Neural cell (in vitro differentiated cells): ENCODE measurements at regions not wholly inside any gene's neighbourhood (a gene's known extent, or its start where the extent isn't known, plus 50 kb on each side); places are given as distances from the start of the nearest gene placed in this dataset.

ENCODE experiments used
- H2AFZ ChIP-seq: fragments of 200-600, 300-800 bp; sonication (generic), shearing (Covaris generic); 2 replicates; pipeline ENCODE4 v1.6.0; 2014; ENCODE audit warnings: low read depth, mild to moderate bottlenecking, antibody characterized with exemption, low read length, moderate library complexity
- H3F3A ChIP-seq: fragments of 200-600 bp; shearing (Covaris generic); 2 replicates; pipeline ENCODE4 v1.6.1; 2016; ENCODE audit warnings: mild to moderate bottlenecking, moderate library complexity, mixed read lengths, antibody characterized with exemption, low read length; ENCODE audit not compliant: insufficient read depth, poor library complexity, severe bottlenecking
- H3K27ac ChIP-seq: fragments of 200-600, 300-800 bp; sonication (generic), shearing (Covaris generic); 2 replicates; pipeline ENCODE4 v1.5.1; 2014; ENCODE audit warnings: mild to moderate bottlenecking, low read length, moderate library complexity
- H3K27me3 ChIP-seq: fragments of 300-800, 200-600 bp; sonication (generic), shearing (Covaris generic); 2 replicates; pipeline ENCODE4 v1.6.0; 2014; ENCODE audit warnings: mild to moderate bottlenecking, low read depth, low read length, moderate library complexity; ENCODE audit not compliant: insufficient read depth
- H3K36me3 ChIP-seq: fragments of 300-800, 200-600 bp; sonication (generic), shearing (Covaris generic); 2 replicates; pipeline ENCODE4 v1.5.1; 2014; ENCODE audit warnings: mild to moderate bottlenecking, antibody characterized with exemption, low read length, moderate library complexity; ENCODE audit not compliant: insufficient read depth
- H3K4me2 ChIP-seq: fragments of 300-800, 200-600 bp; sonication (generic), shearing (Covaris generic); 2 replicates; pipeline ENCODE4 v1.6.0; 2014; ENCODE audit warnings: mild to moderate bottlenecking, low read length
- H3K4me3 ChIP-seq: fragments of 300-800, 200-600 bp; sonication (generic), shearing (Covaris generic); 2 replicates; pipeline ENCODE4 v1.5.1; 2014; ENCODE audit warnings: mild to moderate bottlenecking, low read length, moderate library complexity
- H3K79me2 ChIP-seq: fragments of 200-600 bp; shearing (Covaris generic); replicated peaks from 2 replicates; pipeline ENCODE4 v1.6.0; 2014; ENCODE audit warnings: mild to moderate bottlenecking, low read length, moderate library complexity; ENCODE audit not compliant: insufficient read depth
- H3K9ac ChIP-seq: fragments of 300-800, 200-600 bp; sonication (generic), shearing (Covaris generic); 2 replicates; pipeline ENCODE4 v1.6.1; 2016; ENCODE audit warnings: mild to moderate bottlenecking, low read length, mixed read lengths
- H3K9me2 ChIP-seq: fragments of 200-600 bp; shearing (Covaris generic); 2 replicates; pipeline ENCODE4 v1.6.1; 2016; ENCODE audit warnings: mild to moderate bottlenecking, low read length, mixed read lengths; ENCODE audit not compliant: insufficient read depth
- H3K9me3 ChIP-seq: fragments of 200-600, 300-800 bp; sonication (generic), shearing (Covaris generic); 2 replicates; pipeline ENCODE4 v1.6.1; 2016; ENCODE audit warnings: mild to moderate bottlenecking, mixed run types, low read length, moderate library complexity, mixed read lengths
- H4K20me1 ChIP-seq: fragments of 200-600 bp; shearing (Covaris generic); 2 replicates; pipeline ENCODE4 v1.6.1; 2016; ENCODE audit warnings: mild to moderate bottlenecking, mixed run types; ENCODE audit not compliant: insufficient read depth
- EP300 ChIP-seq: fragments of 450-650 bp; conservative IDR thresholded peaks from 2 replicates; pipeline ENCODE4 v1.6.1; 2014; ENCODE audit warnings: antibody characterized with exemption, mild to moderate bottlenecking, moderate library complexity; ENCODE audit not compliant: poor library complexity, severe bottlenecking
- EZH2 ChIP-seq: fragments of 200-600, 300-800 bp; shearing (Covaris generic), sonication (generic); IDR thresholded peaks from 2 replicates; pipeline ENCODE4 v1.6.1; 2014; ENCODE audit warnings: antibody characterized with exemption, low read length, borderline replicate concordance, mild to moderate bottlenecking; ENCODE audit not compliant: insufficient read depth, poor library complexity, severe bottlenecking
- MXI1 ChIP-seq: fragments of 450-650 bp; conservative IDR thresholded peaks from 2 replicates; pipeline ENCODE4 v1.6.1; 2014; ENCODE audit warnings: antibody characterized with exemption, mild to moderate bottlenecking; ENCODE audit not compliant: poor library complexity, severe bottlenecking
- POLR2AphosphoS5 ChIP-seq: IDR thresholded peaks from 2 replicates; pipeline ENCODE4 v1.6.1; 2012
- RAD21 ChIP-seq: fragments of 450-650 bp; conservative IDR thresholded peaks from 2 replicates; pipeline ENCODE4 v1.6.1; 2014; ENCODE audit warnings: antibody characterized with exemption, mild to moderate bottlenecking, moderate library complexity
- REST ChIP-seq: IDR thresholded peaks from 2 replicates; pipeline ENCODE4 v1.6.1; 2012; ENCODE audit warnings: borderline replicate concordance
- SMC3 ChIP-seq: fragments of 450-650 bp; conservative IDR thresholded peaks from 2 replicates; pipeline ENCODE4 v1.6.1; 2014; ENCODE audit warnings: antibody characterized with exemption, mild to moderate bottlenecking, moderate library complexity; ENCODE audit not compliant: poor library complexity
- TAF1 ChIP-seq: IDR thresholded peaks from 2 replicates; pipeline ENCODE4 v1.6.1; 2012; ENCODE audit warnings: low read depth
- TF ChIP-seq, protein P1 (sequence below): fragments of 450-650 bp; IDR thresholded peaks from 2 replicates; pipeline ENCODE4 v1.5.1; 2014; ENCODE audit warnings: antibody characterized with exemption, mild to moderate bottlenecking, moderate library complexity; ENCODE audit not compliant: poor library complexity, severe bottlenecking

DNA sequence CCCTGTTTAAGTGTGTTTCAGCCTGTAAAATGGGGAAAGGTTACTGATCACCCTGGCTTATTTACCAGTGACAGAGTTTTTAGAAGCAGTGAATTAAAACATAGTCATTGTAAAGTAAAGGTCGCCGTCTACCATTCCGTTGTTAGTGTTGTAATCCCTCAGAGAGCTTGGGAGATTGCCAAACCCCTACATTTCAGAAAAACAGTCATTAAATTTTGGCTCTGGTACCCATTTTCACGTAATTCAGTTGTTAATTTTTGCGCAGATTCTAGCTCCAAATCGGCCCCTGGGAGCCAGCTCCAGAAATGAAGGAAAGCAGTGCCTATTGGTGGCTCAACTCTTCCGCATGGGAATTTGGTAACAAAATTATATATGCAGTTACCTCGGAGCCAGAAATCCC, 127.7 kb upstream of the AJAP1 start:
- H3K9me3 ChIP-seq: no peaks in the 10 kb centered on the region
- no peak overlapping the region for H3K27ac ChIP-seq
- no peak overlapping the region for H3K4me2 ChIP-seq
- H3K79me2 ChIP-seq: no peaks in the 10 kb centered on the region
- H3K4me3 ChIP-seq: no peak overlapping the region
- TF ChIP-seq MXI1 (no peak), SMC3 (no peak), REST (no peak), RAD21 (no peak), EP300 (no peak), EZH2 (no peak), POLR2AphosphoS5 (no peak), TAF1 (no peak)
- TF ChIP-seq, protein P1, sequence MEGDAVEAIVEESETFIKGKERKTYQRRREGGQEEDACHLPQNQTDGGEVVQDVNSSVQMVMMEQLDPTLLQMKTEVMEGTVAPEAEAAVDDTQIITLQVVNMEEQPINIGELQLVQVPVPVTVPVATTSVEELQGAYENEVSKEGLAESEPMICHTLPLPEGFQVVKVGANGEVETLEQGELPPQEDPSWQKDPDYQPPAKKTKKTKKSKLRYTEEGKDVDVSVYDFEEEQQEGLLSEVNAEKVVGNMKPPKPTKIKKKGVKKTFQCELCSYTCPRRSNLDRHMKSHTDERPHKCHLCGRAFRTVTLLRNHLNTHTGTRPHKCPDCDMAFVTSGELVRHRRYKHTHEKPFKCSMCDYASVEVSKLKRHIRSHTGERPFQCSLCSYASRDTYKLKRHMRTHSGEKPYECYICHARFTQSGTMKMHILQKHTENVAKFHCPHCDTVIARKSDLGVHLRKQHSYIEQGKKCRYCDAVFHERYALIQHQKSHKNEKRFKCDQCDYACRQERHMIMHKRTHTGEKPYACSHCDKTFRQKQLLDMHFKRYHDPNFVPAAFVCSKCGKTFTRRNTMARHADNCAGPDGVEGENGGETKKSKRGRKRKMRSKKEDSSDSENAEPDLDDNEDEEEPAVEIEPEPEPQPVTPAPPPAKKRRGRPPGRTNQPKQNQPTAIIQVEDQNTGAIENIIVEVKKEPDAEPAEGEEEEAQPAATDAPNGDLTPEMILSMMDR: no peak
- no peaks in the 10 kb centered on the region for H3K36me3 ChIP-seq
- no peaks in the 10 kb centered on the region for H3F3A ChIP-seq
- H3K9ac ChIP-seq: no peak overlapping the region
- no peaks in the 10 kb centered on the region for H4K20me1 ChIP-seq
- H3K9me2 ChIP-seq: no peaks in the 10 kb centered on the region
- no peaks in the 10 kb centered on the region for H3K27me3 ChIP-seq
- no peak overlapping the region for H2AFZ ChIP-seq

DNA sequence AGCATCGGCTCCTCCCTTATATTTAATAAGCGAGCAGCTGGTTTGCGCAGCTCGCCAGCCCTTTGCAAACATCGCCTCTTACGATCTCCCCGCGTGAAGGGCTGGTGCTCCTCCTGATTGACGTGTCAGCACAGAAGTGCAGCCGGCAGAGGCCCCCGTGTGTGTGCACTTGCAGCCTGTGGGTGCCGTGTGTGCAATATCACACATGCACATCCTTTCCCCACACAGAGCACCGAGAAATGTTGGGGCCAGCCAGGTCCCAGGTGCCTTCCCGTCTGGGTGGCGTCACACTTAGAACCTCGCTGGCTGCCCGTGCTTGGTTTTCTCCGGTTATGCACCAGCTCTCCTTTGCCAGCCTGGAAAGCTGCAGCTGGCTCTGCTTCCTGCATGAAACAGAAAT, 126.6 kb upstream of the AJAP1 start:
- Histone ChIP-seq H3K4me3 (no peak overlapping the region), H3K9me2 (no peaks in the 10 kb centered on the region), H3K79me2 (no peaks in the 10 kb centered on the region), H2AFZ (no peak overlapping the region), H3K9me3 (no peaks in the 10 kb centered on the region), H3K4me2 (no peak overlapping the region), H3K27me3 (no peaks in the 10 kb centered on the region), H4K20me1 (no peaks in the 10 kb centered on the region), H3F3A (no peaks in the 10 kb centered on the region), H3K36me3 (no peaks in the 10 kb centered on the region), H3K27ac (no peak overlapping the region), H3K9ac (peak overlapping the region; percentile 7)
- TF ChIP-seq EZH2 (no peak), RAD21 (no peak), MXI1 (no peak), SMC3 (no peak), REST (no peak), EP300 (no peak), TAF1 (no peak), POLR2AphosphoS5 (no peak)
